ENCODE measurements at regions not wholly inside any gene's neighbourhood (a gene's known extent, or its start where the extent isn't known, plus 50 kb on each side); places are given as distances from the start of the nearest gene placed in this dataset.

GRCh38 chr13:32863596-32863995 lies 152.6 kb upstream of the KL start:
- no peak for DNase-seq

GRCh38 chr13:32866921-32867320 lies 149.3 kb upstream of the KL start:
- DNase-seq: no peak

- no peak for DNase-seq
These were observed 138.7 kb upstream of the KL start for GRCh38 chr13:32877491-32877890.

- no peak for DNase-seq
These were observed 138.1 kb upstream of the KL start for GRCh38 chr13:32878163-32878562.

- no peak for DNase-seq
These were observed 135.6 kb upstream of the KL start for GRCh38 chr13:32880636-32881035.

GRCh38 chr13:32881074-32881776 lies 135.0 kb upstream of the KL start:
- peak; percentile 40 to 81 for DNase-seq

- DNase-seq: no peak
These were observed 134.5 kb upstream of the KL start for GRCh38 chr13:32881777-32882145.

- DNase-seq: no peak
These were observed 133.5 kb upstream of the KL start for GRCh38 chr13:32882691-32883090.

- peak; percentile 69 to 79 for DNase-seq
These were observed 132.7 kb upstream of the KL start for GRCh38 chr13:32883474-32883873.

- DNase-seq: peak; percentile 52 to 80
These were observed 128.6 kb upstream of the KL start for GRCh38 chr13:32887617-32888016.

GRCh38 chr13:32889986-32890565 lies 126.1 kb upstream of the KL start:
- no peak for DNase-seq

- no peak for DNase-seq
These were observed 123.0 kb upstream of the KL start for GRCh38 chr13:32893176-32893575.

GRCh38 chr13:32894589-32895001 lies 121.6 kb upstream of the KL start:
- DNase-seq: no peak

GRCh38 chr13:32895296-32895695 lies 120.9 kb upstream of the KL start:
- no peak for DNase-seq

GRCh38 chr13:32897296-32897695 lies 118.9 kb upstream of the KL start:
- no peak for DNase-seq

- DNase-seq: peak in 1 of 2 experiments; percentile 40
These were observed 114.0 kb upstream of the KL start for GRCh38 chr13:32902029-32902780.

GRCh38 chr13:32902874-32903273 lies 113.3 kb upstream of the KL start:
- peak in 1 of 2 experiments; percentile 76 for DNase-seq

- no peak for DNase-seq
These were observed 112.5 kb upstream of the KL start for GRCh38 chr13:32903720-32904119.

GRCh38 chr13:32904266-32904665 lies 112.0 kb upstream of the KL start:
- DNase-seq: no peak

GRCh38 chr13:32905063-32905863 lies 111.0 kb upstream of the KL start:
- DNase-seq: no peak

GRCh38 chr13:32905864-32906180 lies 110.4 kb upstream of the KL start:
- DNase-seq: peak; percentile 47 to 76

- no peak for DNase-seq
These were observed 109.0 kb upstream of the KL start for GRCh38 chr13:32907211-32907610.

GRCh38 chr13:32910530-32910929 lies 105.7 kb upstream of the KL start:
- no peak for DNase-seq

All from NCI-H446 (cell line).